Heart left ventricle (tissue), 16 donors: ENCODE measurements at regions not wholly inside any gene's neighbourhood (a gene's known extent, or its start where the extent isn't known, plus 50 kb on each side); places are given as distances from the start of the nearest gene placed in this dataset.

Experiments used
- ATAC-seq, 4 donors: fragments of 200-7000 bp; cut with Tn5 transposase; one replicate each; pipeline ENCODE4 v1.9.1; 2020 to 2022; ENCODE audit warnings: moderate library complexity in 4 of 4, mild to moderate bottlenecking in 3 of 4, moderate number of reproducible peaks in 1 of 4
- DNase-seq, 5 donors: peaks; one replicate each; pipeline ENCODE4 v3.0.0-alpha.2; 2020
- H3K27ac ChIP-seq, 12 donors: fragments of 200-600 bp; sonication (generic) in 4 of 12; one replicate each; pipeline versions ENCODE4 v1.5.0 to v1.8.0; 2016 to 2022; ENCODE audit warnings: mild to moderate bottlenecking in 2 of 12
- H3K27me3 ChIP-seq, 9 donors: fragments of 200-600 bp; sonication (generic) in 2 of 9; one replicate each; pipeline versions ENCODE4 v1.5.1 to v1.8.0; 2016 to 2022; ENCODE audit warnings: mild to moderate bottlenecking in 3 of 9
- H3K36me3 ChIP-seq, 9 donors: fragments of 200-600 bp; sonication (generic) in 2 of 9; one replicate each; pipeline versions ENCODE4 v1.5.0 to v1.8.0; 2018 to 2022; ENCODE audit warnings: mild to moderate bottlenecking in 2 of 9
- H3K4me1 ChIP-seq, 12 donors: fragments of 200-600 bp; sonication (generic) in 4 of 12; one replicate each; pipeline versions ENCODE4 v1.5.0 to v1.8.0; 2016 to 2022; ENCODE audit warnings: mild to moderate bottlenecking in 3 of 12
- H3K4me3 ChIP-seq, 12 donors: fragments of 200-600 bp; sonication (generic) in 4 of 12; one replicate each; pipeline versions ENCODE4 v1.5.0 to v1.8.0; 2017 to 2022; ENCODE audit warnings: mild to moderate bottlenecking in 9 of 12, moderate library complexity in 4 of 12
- H3K9me3 ChIP-seq, 12 donors: fragments of 200-600 bp; sonication (generic) in 4 of 12; one replicate each; pipeline versions ENCODE4 v1.5.0 to v1.8.0; 2016 to 2022; ENCODE audit warnings: mild to moderate bottlenecking in 1 of 12
- CTCF ChIP-seq, 12 donors: fragments of 200-600 bp; sonication (generic) in 4 of 12; IDR thresholded peaks; one replicate each; pipeline versions ENCODE4 v1.5.0 to v1.8.0; 2018 to 2022; ENCODE audit warnings: antibody characterized with exemption in 12 of 12, mild to moderate bottlenecking in 5 of 12
- POLR2A ChIP-seq, 2 donors: fragments of 450-650 bp; IDR thresholded peaks; one replicate each; pipeline ENCODE4 v1.6.1; 2017; ENCODE audit warnings: antibody characterized with exemption in 2 of 2, mild to moderate bottlenecking in 2 of 2, moderate library complexity in 2 of 2
- WGBS, 4 donors: extraction: QIAGEN DNeasy Blood & Tissue Kit in 2 of 4; methylation state at CpG; one replicate each; pipeline versions ENCODE4 v1.1.5 to v1.1.7; 2013 to 2018; 5-methylcytosine and 5-hydroxymethylcytosine counted together
- intact Hi-C, 10 donors: fragments of 100-400 bp; cut with DNase I; formaldehyde crosslinking; loops; one replicate each; pipeline versions ENCODE4 v1.11.1 to v1.14.2; 2022
- donor health status: ischemic (EF 13 %, LVEDD 7.1; RV severe dilation, severe dysfunction).
- donor health status: healthy with polysubstance abuse.
- donor health status: DM: no; HTN: yes; CAD: no.
- donor health status: DM: no; HTN: no; CAD: no.
- donor health status: ischemic (EF 25% LVEDD 6.9; RV normal size, moderate dysfunction).
- donor health status: ischemic (EF 25% LVEDD 5.7; RV mildly dilated, moderate dysfunction).
- donor health status: healthy.
- donor health status: DM: yes; HTN: yes; CAD: no.
- donor health status: ischemic (EF 35%, LVEDD 5.7; RV mildly dilated, moderate dysfunction).
- donor health status: nonischemic (EF 11% LVEDD 7.7; RV severe dilation, severe dysfunction).
- donor health status: DM: yes; HTN: yes; CAD: no.
- donor health status: PGD.
- donor health status: ischemic (EF 29% LVEDD 5.4; RV normal size, mild dysfunction).
- donor health status: nonischemic (EF 23%, LVEDD 6.1; RV moderate dilation, normal function).

GRCh38 chr18:65946777-65947176 lies 196.0 kb downstream of the CDH7 start:
- Histone ChIP-seq H3K36me3 (no peaks in the 10 kb centered on the region), H3K27me3 (no peaks in the 10 kb centered on the region), H3K27ac (no peak overlapping the region), H3K9me3 (no peaks in the 10 kb centered on the region), H3K4me1 (no peaks in the 10 kb centered on the region), H3K4me3 (no peak overlapping the region)
- ATAC-seq (no peak), DNase-seq (no peak)
- 45 to 76% (median 61%) methylated on average over 3 of the region's 3 CpGs for WGBS, 4 donors
- no peak for TF ChIP-seq POLR2A (IDR thresholded peaks at IDR 0.05)
- TF ChIP-seq CTCF (IDR thresholded peaks at IDR 0.05) = no peak
- intact Hi-C loops = no loop called here

GRCh38 chr18:65943268-65943667 lies 192.5 kb downstream of the CDH7 start:
- intact Hi-C loops = no loop called here
- no peak for TF ChIP-seq CTCF (IDR thresholded peaks at IDR 0.05)
- TF ChIP-seq POLR2A (IDR thresholded peaks at IDR 0.05) = no peak
- no peak for ATAC-seq
- no peaks in the 10 kb centered on the region for H3K4me1 ChIP-seq
- 71 to 79% (median 77%) methylated on average over 3 of the region's 3 CpGs for WGBS, 4 donors
- H3K9me3 ChIP-seq = no peaks in the 10 kb centered on the region
- no peak overlapping the region for H3K4me3 ChIP-seq
- no peak for DNase-seq
- H3K27ac ChIP-seq = no peak overlapping the region
- no peaks in the 10 kb centered on the region for H3K36me3 ChIP-seq
- no peaks in the 10 kb centered on the region for H3K27me3 ChIP-seq

GRCh38 chr18:65942854-65943253 lies 192.0 kb downstream of the CDH7 start:
- Histone ChIP-seq H3K27me3 (no peaks in the 10 kb centered on the region), H3K36me3 (no peaks in the 10 kb centered on the region), H3K9me3 (no peaks in the 10 kb centered on the region), H3K4me1 (no peaks in the 10 kb centered on the region), H3K27ac (no peak overlapping the region), H3K4me3 (no peak overlapping the region)
- ATAC-seq (no peak), DNase-seq (no peak)
- intact Hi-C loops = no loop called here
- TF ChIP-seq CTCF (IDR thresholded peaks at IDR 0.05) (no peak), POLR2A (IDR thresholded peaks at IDR 0.05) (no peak)
- 48 to 60% (median 58%) methylated on average over 1 of the region's 1 CpG for WGBS, 4 donors

GRCh38 chr18:65942104-65942503 lies 191.3 kb downstream of the CDH7 start:
- Histone ChIP-seq H3K9me3 (no peaks in the 10 kb centered on the region), H3K4me3 (no peak overlapping the region), H3K27me3 (no peaks in the 10 kb centered on the region), H3K27ac (no peak overlapping the region), H3K4me1 (no peaks in the 10 kb centered on the region), H3K36me3 (no peaks in the 10 kb centered on the region)
- DNase-seq (no peak), ATAC-seq (no peak)
- TF ChIP-seq POLR2A (IDR thresholded peaks at IDR 0.05) = no peak
- intact Hi-C loops = no loop called here
- 35 to 64% (median 37%) methylated on average over 2 of the region's 2 CpGs for WGBS, 4 donors

- Histone ChIP-seq H3K4me3 (no peak overlapping the region), H3K27ac (no peak overlapping the region), H3K9me3 (no peaks in the 10 kb centered on the region), H3K4me1 (no peaks in the 10 kb centered on the region), H3K36me3 (no peaks in the 10 kb centered on the region), H3K27me3 (no peaks in the 10 kb centered on the region)
- WGBS, 4 donors = 84 to 93% (median 90%) methylated on average over 4 of the region's 4 CpGs
- ATAC-seq = no peak
- intact Hi-C loops = no loop called here
- no peak for TF ChIP-seq POLR2A (IDR thresholded peaks at IDR 0.05)
- no peak for TF ChIP-seq CTCF (IDR thresholded peaks at IDR 0.05)
- DNase-seq = no peak
Observed at GRCh38 chr18:65941482-65941881, 190.7 kb downstream of the CDH7 start.
